H7 (cell line): ENCODE measurements at regions not wholly inside any gene's neighbourhood (a gene's known extent, or its start where the extent isn't known, plus 50 kb on each side); places are given as distances from the start of the nearest gene placed in this dataset.

Experiments
- DNase-seq: peaks from one replicate; pipeline ENCODE4 v3.0.0; 2012
- H3K27me3 ChIP-seq: 2 replicates; pipeline ENCODE4 v1.6.0; 2011; ENCODE audit warnings: mild to moderate bottlenecking, low read length; ENCODE audit not compliant: control insufficient read depth, insufficient read depth
- H3K36me3 ChIP-seq: replicated peaks from 2 replicates; pipeline ENCODE4 v1.5.1; 2011; ENCODE audit warnings: low read length; ENCODE audit not compliant: control insufficient read depth, insufficient read depth
- H3K4me3 ChIP-seq: 2 replicates; pipeline ENCODE4 v1.5.1; 2011; ENCODE audit warnings: low read depth, mild to moderate bottlenecking, control low read depth, low read length, moderate library complexity; ENCODE audit not compliant: insufficient read depth

DNA sequence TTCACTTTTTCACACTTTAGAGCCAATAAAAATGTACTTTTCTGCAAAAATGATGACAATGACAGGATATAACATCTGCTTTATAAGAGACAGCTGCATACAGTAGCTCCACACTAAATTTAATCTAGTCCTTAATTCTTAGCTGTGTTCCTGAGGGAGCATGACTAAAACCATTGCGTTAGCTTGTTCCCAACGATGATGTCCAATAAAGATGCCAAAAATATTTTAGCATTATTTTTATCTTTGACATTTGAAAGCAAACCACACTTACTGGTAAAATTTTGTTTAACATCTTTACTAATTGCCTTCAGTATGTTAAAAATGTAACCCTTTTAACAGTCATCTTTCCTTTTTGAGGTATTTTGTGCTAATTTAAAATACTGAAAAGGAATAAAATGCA, 382.7 kb downstream of the CHSY3 start:
- no peaks in the 10 kb centered on the region for H3K27me3 ChIP-seq
- DNase-seq = no peak
- no peaks in the 10 kb centered on the region for H3K36me3 ChIP-seq
- no peak overlapping the region for H3K4me3 ChIP-seq

DNA sequence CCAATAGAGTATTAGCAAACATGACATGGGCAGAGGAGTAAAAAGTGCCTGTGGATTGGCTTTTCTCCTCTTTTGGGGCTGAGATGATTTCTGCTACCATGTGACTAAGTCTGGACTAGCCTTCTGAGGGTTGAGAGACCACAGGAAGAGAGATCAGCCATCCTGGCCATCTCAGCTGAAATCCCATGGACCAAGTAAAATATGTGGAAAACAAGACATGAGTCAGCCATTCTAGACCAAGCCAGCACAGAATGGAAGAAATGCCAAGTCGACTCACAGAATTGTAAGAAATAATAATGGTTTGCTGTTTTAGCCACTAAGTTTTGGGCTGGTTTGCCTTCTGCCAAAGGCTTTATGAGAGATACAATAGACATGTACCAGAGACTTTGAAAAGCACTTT, 377.8 kb downstream of the CHSY3 start:
- H3K36me3 ChIP-seq = no peaks in the 10 kb centered on the region
- no peak overlapping the region for H3K4me3 ChIP-seq
- H3K27me3 ChIP-seq = peaks cover 9% of the 10 kb centered on the region
- no peak for DNase-seq

DNA sequence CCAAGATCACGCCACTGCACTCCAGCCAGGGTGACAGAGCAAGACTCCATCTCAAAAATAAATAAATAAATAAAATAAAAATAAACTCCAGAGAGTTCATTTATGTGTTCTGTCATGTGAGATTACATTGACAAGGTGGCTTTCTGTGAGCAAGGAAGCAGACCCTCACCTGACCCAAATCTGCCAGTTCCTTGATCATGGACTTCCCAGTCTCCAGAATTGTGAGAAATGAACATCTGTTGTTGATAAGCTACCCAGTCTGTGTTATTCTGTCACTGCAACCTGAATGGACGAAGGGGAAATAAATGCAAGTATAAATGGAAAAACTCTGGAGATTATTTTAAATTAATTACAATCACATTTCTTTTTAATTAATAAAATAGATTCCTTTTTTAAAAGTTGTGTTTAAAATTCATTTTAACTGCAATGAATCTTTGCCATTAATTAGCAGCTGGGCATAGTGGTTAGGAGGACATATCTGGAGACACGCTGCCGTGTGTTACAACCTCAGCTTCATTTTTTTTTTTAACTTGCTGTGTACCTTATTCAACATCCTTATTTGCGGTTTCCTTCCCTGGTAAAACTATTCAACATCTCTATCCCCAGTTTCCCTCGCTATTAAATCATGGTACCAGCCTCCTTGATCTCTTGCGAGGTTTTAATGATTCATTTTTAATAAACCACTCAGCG, 376.4 kb downstream of the CHSY3 start:
- Histone ChIP-seq H3K4me3 (no peak overlapping the region), H3K27me3 (peaks cover 23% of the 10 kb centered on the region), H3K36me3 (no peaks in the 10 kb centered on the region)
- DNase-seq = no peak

DNA sequence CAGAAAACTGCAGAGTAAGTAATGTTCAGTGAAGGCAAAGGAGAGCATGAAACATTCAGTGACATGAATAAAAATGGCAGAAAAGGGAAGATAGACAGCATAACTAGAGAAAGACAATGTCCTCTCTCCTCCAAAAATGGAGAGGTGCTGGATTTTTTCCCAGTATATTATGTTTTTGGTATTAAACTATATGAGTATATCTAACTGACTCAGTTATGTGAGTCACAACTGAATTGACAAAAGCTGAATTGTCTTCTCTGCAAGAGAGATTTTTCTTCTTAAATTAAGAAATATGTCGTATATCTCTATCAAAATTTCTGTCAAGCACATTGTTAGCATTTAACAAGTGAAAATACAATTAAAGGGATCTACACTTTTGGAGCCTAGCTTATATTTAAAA, 375.1 kb downstream of the CHSY3 start:
- no peak overlapping the region for H3K4me3 ChIP-seq
- no peaks in the 10 kb centered on the region for H3K36me3 ChIP-seq

DNA sequence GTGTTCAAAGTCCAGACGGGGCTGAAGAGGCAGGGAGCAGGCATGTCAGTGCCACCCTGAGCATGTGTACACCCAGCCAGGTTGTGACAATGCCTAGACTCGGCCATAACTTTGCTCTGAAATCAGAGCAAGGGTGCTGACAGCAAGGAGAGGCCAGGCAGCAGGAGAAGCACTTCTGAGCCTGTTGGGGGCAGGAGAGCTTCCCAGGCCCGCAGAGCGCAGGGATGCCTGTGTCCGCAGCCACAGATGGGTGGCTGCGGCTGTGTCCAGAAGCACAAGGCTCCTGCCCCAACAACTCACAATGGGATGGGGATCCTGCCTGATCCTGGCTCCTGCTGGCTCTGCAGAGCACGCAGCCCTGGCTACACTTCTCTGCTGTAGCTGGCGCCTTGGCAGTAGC, 373.9 kb downstream of the CHSY3 start:
- Histone ChIP-seq H3K36me3 (no peaks in the 10 kb centered on the region), H3K27me3 (peaks cover 45% of the 10 kb centered on the region), H3K4me3 (no peak overlapping the region)
- peak; percentile 12 for DNase-seq

More for the DNA sequence above, 375.1 kb downstream of the CHSY3 start:
- H3K27me3 ChIP-seq = peaks cover 35% of the 10 kb centered on the region
- no peak for DNase-seq

DNA sequence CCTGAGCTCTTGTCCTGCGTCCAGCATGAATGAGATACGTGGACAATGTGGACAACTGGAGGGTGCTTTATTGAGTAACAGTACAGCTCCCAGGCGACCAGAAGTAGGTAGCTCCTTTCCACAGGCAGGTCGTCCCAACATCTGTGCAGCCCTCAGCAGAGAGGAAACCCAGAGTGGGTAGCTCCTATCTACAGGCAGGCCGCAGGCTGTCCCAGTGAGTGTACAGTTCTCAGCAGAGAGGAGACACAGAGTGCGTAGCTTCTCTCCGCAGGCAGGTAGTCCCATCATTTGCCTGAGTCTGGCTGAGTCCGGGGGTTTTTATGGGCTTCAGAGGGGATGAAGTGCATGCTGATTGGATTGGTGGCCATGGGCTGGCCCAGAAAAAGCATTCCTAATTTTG, 373.3 kb downstream of the CHSY3 start:
- Histone ChIP-seq H3K36me3 (no peaks in the 10 kb centered on the region), H3K27me3 (peaks cover 45% of the 10 kb centered on the region), H3K4me3 (no peak overlapping the region)
- no peak for DNase-seq

DNA sequence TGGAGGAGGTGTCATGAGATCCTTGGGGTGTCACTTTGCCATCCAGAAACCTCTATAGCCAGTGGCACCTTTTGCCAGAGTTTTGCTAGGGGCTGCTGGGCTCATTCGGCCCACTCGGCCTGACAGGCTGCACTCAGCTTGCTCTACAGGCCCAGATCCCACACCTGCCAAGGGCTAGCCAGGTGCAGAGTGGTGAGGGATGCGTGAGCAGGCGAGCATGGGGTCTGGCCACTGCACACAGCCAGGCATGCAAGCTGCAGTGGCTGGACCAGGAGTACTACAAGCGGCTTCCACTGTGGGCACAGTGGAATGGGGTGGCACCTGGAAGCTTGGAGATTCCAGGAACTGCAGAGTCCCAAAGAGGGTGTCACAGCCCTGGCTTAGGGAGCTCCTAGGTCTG, 372.7 kb downstream of the CHSY3 start:
- DNase-seq = no peak
- Histone ChIP-seq H3K4me3 (no peak overlapping the region), H3K36me3 (no peaks in the 10 kb centered on the region), H3K27me3 (peaks cover 48% of the 10 kb centered on the region)

DNA sequence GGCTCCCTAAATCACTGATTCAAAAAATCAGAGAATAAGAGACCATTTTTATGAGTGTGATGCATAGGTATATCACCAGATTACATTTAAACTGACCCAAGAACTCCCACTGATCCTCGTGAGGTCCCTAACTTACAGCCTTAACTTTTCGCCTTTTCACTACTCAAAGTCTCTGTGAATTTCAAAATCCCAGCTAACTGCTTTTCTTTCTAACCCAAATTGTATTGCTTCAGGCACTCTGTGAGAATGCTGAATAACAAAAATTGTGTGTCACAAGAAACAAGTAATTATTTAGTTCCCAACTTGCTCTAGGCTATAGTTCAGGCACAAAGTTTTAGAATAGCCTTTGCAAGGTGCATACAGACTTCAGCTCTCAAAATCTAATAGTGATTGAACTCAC, 368.6 kb downstream of the CHSY3 start:
- no peaks in the 10 kb centered on the region for H3K36me3 ChIP-seq
- no peak overlapping the region for H3K4me3 ChIP-seq
- DNase-seq = no peak
- peaks cover 85% of the 10 kb centered on the region for H3K27me3 ChIP-seq

DNA sequence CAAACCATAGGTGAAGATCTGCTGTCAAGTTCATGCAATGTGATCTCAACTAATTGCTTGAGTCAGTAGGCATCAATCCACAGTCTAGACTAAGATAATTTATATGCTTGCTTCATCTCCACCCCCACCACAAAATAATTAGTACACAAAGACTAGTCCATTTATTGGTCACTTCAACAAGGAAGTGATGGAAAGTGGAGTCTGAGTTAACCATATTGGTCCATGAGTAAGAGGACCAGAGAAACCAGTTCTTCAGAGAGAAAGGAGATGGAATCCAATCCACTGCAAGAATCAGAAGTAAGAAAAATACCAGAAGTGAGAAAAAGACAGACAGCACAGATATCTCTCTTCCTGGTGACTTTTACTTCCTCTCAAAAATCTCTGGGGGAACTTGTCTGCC, 366.5 kb downstream of the CHSY3 start:
- H3K36me3 ChIP-seq = no peaks in the 10 kb centered on the region
- no peak for DNase-seq
- H3K4me3 ChIP-seq = no peak overlapping the region
- H3K27me3 ChIP-seq = peaks cover 66% of the 10 kb centered on the region

DNA sequence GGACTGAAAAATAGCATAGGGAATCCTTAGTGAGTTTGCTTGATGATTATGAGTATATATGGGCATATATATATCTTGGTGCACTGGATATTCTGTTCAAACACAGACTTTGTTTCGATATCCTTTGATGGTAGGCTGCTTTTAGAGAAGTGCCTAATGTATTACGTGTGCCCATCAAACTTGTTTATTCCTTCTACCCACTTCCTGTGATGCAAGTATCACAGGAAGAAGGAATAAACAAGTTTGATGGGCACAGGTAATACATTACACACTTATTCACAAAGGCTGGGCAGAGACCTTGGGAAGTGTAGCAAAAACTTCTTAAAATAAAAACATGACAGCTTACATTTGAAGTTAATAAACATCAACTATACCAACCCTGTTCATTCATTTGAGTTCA, 364.2 kb downstream of the CHSY3 start:
- no peak for DNase-seq
- Histone ChIP-seq H3K27me3 (peaks cover 44% of the 10 kb centered on the region), H3K36me3 (no peaks in the 10 kb centered on the region), H3K4me3 (no peak overlapping the region)

DNA sequence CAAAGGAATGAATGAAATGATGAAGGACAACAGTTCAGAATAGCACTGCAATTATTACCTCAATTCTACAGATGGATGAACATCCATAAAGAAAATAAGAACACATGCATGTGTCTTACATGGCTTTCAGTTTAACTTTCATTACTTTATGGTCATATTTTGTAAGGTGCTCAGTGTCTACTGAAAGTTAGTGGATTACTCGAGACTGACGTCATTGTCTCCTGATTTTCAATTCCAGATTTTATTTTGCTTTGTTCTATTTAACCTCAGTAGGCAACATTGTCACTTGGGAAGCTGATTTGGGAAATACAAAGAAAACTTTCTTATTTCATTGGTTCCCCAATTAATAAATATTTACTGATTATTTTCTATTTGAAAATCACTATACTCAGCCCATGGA, 363.7 kb downstream of the CHSY3 start:
- no peak overlapping the region for H3K4me3 ChIP-seq
- DNase-seq = no peak
- H3K27me3 ChIP-seq = peaks cover 43% of the 10 kb centered on the region
- H3K36me3 ChIP-seq = no peaks in the 10 kb centered on the region

DNA sequence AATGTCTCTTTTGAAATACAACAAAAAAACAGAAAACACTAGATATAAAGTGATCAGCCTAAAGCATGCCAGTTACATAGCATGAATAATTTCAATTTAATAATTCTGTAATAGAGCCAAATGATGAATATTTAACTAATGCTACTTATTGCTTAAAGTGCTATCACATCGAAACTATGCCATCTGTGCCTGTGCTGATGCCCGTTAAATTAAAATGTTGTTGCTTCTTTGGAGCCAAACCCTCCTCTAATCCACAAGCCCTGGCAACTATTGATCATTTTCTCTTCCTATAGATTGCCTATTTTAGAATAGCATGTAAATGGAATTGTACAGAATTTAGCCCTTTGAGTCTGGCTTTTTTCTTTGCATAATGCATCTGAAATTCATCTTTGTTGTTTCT, 356.2 kb downstream of the CHSY3 start:
- no peaks in the 10 kb centered on the region for H3K27me3 ChIP-seq
- no peak for DNase-seq
- no peaks in the 10 kb centered on the region for H3K36me3 ChIP-seq
- no peak overlapping the region for H3K4me3 ChIP-seq

DNA sequence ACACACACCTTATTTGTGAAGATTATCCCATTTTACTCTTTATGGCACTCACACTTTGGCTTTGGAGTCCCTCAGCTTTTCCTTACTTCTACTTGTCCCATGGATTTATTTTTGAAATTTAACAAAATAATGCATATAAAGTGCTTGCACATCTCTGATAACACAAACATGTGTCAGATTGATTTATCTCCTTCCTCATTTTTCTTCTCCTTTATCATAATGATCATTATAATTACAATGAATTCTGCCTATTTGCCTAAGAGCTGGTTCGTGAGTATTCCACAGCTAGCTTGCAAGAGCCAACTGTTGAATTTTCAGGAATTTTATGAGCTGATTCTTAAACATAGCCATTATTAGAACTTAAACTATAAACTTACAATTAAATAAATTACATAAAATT, 347.7 kb downstream of the CHSY3 start:
- Histone ChIP-seq H3K27me3 (no peaks in the 10 kb centered on the region), H3K36me3 (no peaks in the 10 kb centered on the region)

DNA sequence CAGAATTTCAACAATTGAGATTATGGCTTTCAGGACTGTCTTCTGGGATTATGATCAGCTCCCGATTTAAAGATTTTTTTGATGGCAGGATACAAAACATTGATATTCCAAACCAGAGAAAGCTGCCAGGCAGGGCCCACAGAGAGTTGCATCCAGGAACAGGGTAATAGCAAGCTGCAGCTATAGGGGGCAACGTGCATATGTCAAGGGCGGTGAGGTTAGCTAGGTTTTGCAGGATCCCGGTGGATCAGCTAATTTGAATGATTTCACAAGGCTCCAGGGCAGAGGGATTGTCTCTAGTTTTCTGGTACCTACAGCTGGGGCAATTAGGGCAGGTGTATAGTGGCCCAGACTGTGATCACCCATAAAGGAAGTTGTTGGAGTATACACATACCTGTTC, 339.4 kb downstream of the CHSY3 start:
- Histone ChIP-seq H3K4me3 (no peak overlapping the region), H3K36me3 (no peaks in the 10 kb centered on the region), H3K27me3 (no peaks in the 10 kb centered on the region)
- peak; percentile 5 for DNase-seq

More for the DNA sequence above, 347.7 kb downstream of the CHSY3 start:
- DNase-seq = no peak
- H3K4me3 ChIP-seq = no peak overlapping the region

DNA sequence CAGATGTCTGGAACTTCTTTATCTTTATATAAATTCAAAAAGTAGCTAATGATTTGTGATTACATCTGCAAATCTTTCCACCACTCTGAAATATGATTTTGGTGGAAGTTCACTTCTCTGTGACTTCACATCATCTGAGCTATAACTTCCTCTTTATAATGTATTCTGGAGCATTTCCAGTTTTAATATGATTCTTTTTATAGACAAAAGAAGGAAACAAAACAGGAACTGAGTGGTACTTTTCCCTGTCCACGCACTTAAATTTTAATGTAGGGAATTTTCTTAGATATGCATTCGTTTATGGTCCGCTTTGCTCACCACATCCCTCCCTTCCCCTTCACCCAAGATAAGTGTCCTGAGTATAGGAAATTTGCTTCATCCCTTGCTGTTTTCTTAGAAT, 333.5 kb downstream of the CHSY3 start:
- no peak overlapping the region for H3K4me3 ChIP-seq
- no peaks in the 10 kb centered on the region for H3K36me3 ChIP-seq
- DNase-seq = no peak

More for the DNA sequence above, 333.5 kb downstream of the CHSY3 start:
- no peaks in the 10 kb centered on the region for H3K27me3 ChIP-seq
